HepG2 (cell line): ENCODE measurements at regions not wholly inside any gene's neighbourhood (a gene's known extent, or its start where the extent isn't known, plus 50 kb on each side); places are given as distances from the start of the nearest gene placed in this dataset.

ENCODE experiments used
- ATAC-seq: fragments of 200-7000 bp; cut with Tn5 transposase; 3 replicates; pipeline ENCODE4 v1.9.1; 2020; ENCODE audit warnings: mild to moderate bottlenecking, moderate library complexity
- BruUV-seq: library from RNA; stranded (reverse); fragments of 400-500 nt; replicated peaks from 2 replicates; lab custom pipeline; 2021; lab: Mats Ljungman, UMichigan
- CTCF ChIA-PET: fragments of 300-600 bp; formaldehyde crosslinking; extraction: SDS; loops from one replicate; lab custom pipeline; 2021; ENCODE audit warnings: low total read pairs, inconsistent platforms, low intra/inter-chr PET ratio; lab: Yijun Ruan, JAX
- POLR2A ChIA-PET: fragments of 350-600 bp; sonication (Branson Sonifier 250); formaldehyde crosslinking; loops from one replicate; lab custom pipeline; 2020; ENCODE audit warnings: antibody characterized with exemption, inconsistent platforms; lab: Yijun Ruan, JAX
- DNase-seq: peaks from one replicate; pipeline ENCODE4 v3.0.0-alpha.2; 2015; ENCODE audit warnings: low spot score
- FAIRE-seq: peaks from 3 replicates; lab custom pipeline; 2011; peaks lifted over from hg19 to GRCh38; lab: Jason Lieb, UNC
- H2AFZ ChIP-seq: one replicate; pipeline ENCODE4 v1.6.1; 2011; ENCODE audit warnings: low read length, inconsistent platforms
- H3K27ac ChIP-seq: fragments of 300-600 bp; 3 replicates; pipeline ENCODE4 v1.8.0; 2011; ENCODE audit warnings: mixed run types, mild to moderate bottlenecking, mixed read lengths, low read length, inconsistent platforms; ENCODE audit not compliant: insufficient read depth; ENCODE audit errors: extremely low read length
- H3K27me3 ChIP-seq, 2 experiments: fragments of 200-600 bp in 1 of 2; 2 replicates in 1 of 2; 3 replicates in 1 of 2; pipeline versions ENCODE4 v1.6.0 to v1.8.0; 2011; ENCODE audit warnings: low read length in 2 of 2, mild to moderate bottlenecking in 2 of 2, moderate library complexity in 2 of 2, inconsistent platforms in 1 of 2; ENCODE audit not compliant: insufficient read depth in 2 of 2, control insufficient read depth in 1 of 2
- H3K36me3 ChIP-seq, 2 experiments: fragments of 200-600 bp in 1 of 2; replicated peaks in 1 of 2; 2 replicates in 1 of 2; 3 replicates in 1 of 2; pipeline versions ENCODE4 v1.5.1 to v1.8.0; 2011; ENCODE audit warnings: low read length in 2 of 2, inconsistent platforms in 1 of 2; ENCODE audit not compliant: insufficient read depth in 2 of 2, control insufficient read depth in 1 of 2
- H3K4me1 ChIP-seq: 2 replicates; pipeline ENCODE4 v1.5.1; 2012; ENCODE audit warnings: low read length, inconsistent platforms; ENCODE audit not compliant: insufficient read depth
- H3K4me2 ChIP-seq: 2 replicates; pipeline ENCODE4 v1.6.0; 2011; ENCODE audit warnings: low read depth, low read length, inconsistent platforms
- H3K4me3 ChIP-seq, 3 experiments: fragments of 200-600 bp in 1 of 3; sonication (generic), shearing (Covaris generic) in 1 of 3; replicated peaks in 1 of 3; 2 replicates each; pipeline ENCODE4 v1.5.1; 2011 to 2016; ENCODE audit warnings: low read length in 3 of 3, inconsistent platforms in 2 of 3, low read depth in 2 of 3, mild to moderate bottlenecking in 2 of 3, control low read depth in 1 of 3, mixed read lengths in 1 of 3; ENCODE audit not compliant: insufficient read depth in 1 of 3
- H3K79me2 ChIP-seq: one replicate; pipeline ENCODE4 v1.6.1; 2011; ENCODE audit warnings: low read length, inconsistent platforms; ENCODE audit not compliant: insufficient read depth
- H3K9ac ChIP-seq: 2 replicates; pipeline ENCODE4 v1.6.0; 2011; ENCODE audit warnings: mild to moderate bottlenecking, low read depth, low read length, inconsistent platforms; ENCODE audit not compliant: insufficient read depth
- H3K9me3 ChIP-seq: 2 replicates; pipeline ENCODE4 v1.5.1; 2012; ENCODE audit warnings: mild to moderate bottlenecking, low read length
- H4K20me1 ChIP-seq: 2 replicates; pipeline ENCODE4 v1.6.0; 2011; ENCODE audit warnings: inconsistent platforms, mild to moderate bottlenecking, low read length, moderate library complexity; ENCODE audit not compliant: insufficient read depth
- AHR ChIP-seq: IDR thresholded peaks from 2 replicates; pipeline ENCODE4 v1.6.1; 2018; ENCODE audit warnings: missing genetic modification reagents, missing compliant biosample characterization
- CCDC6 ChIP-seq: sonication (generic); formaldehyde crosslinking; IDR thresholded peaks from 2 replicates; pipeline ENCODE4 v1.8.1; 2022; ENCODE audit warnings: mild to moderate bottlenecking, missing genetic modification reagents, moderate library complexity
- FOXA3 ChIP-seq: IDR thresholded peaks from 2 replicates; pipeline ENCODE4 v1.6.1; 2016; ENCODE audit warnings: missing genetic modification reagents, missing compliant biosample characterization
- NKX3-1 ChIP-seq: sonication (generic); formaldehyde crosslinking; IDR thresholded peaks from 2 replicates; pipeline ENCODE4 v1.5.0; 2020; ENCODE audit warnings: missing genetic modification reagents
- REPIN1 ChIP-seq: sonication (generic); formaldehyde crosslinking; IDR thresholded peaks from 2 replicates; pipeline ENCODE4 v1.8.0; 2022; ENCODE audit warnings: missing genetic modification reagents, low read depth, mild to moderate bottlenecking, borderline replicate concordance
- TCF7 ChIP-seq: sonication (generic); IDR thresholded peaks from 2 replicates; pipeline ENCODE4 v1.6.1; 2016; ENCODE audit warnings: antibody characterized with exemption, low read depth
- ZKSCAN8 ChIP-seq: IDR thresholded peaks from 2 replicates; pipeline ENCODE4 v1.6.1; 2016; ENCODE audit warnings: borderline replicate concordance, missing genetic modification reagents, missing compliant biosample characterization
- ZMAT3 ChIP-seq: sonication (generic); formaldehyde crosslinking; conservative IDR thresholded peaks from 2 replicates; pipeline ENCODE4 v1.7.0; 2021; ENCODE audit warnings: missing genetic modification reagents
- ZNF224 ChIP-seq: sonication (generic); formaldehyde crosslinking; IDR thresholded peaks from 2 replicates; pipeline ENCODE4 v1.5.0; 2020; ENCODE audit warnings: mild to moderate bottlenecking, missing genetic modification reagents
- ZNF550 ChIP-seq: sonication (generic); formaldehyde crosslinking; IDR thresholded peaks from 2 replicates; pipeline ENCODE4 v1.4.0; 2020; ENCODE audit warnings: mild to moderate bottlenecking, missing genetic modification reagents, borderline replicate concordance
- ZNF564 ChIP-seq: sonication (generic); formaldehyde crosslinking; IDR thresholded peaks from 2 replicates; pipeline ENCODE4 v1.8.1; 2023; ENCODE audit warnings: mild to moderate bottlenecking, missing genetic modification reagents
- ZNF761 ChIP-seq: sonication (generic); formaldehyde crosslinking; conservative IDR thresholded peaks from 2 replicates; pipeline ENCODE4 v1.4.0; 2020; ENCODE audit warnings: mild to moderate bottlenecking, missing genetic modification reagents
- ZNF773 ChIP-seq: sonication (generic); formaldehyde crosslinking; IDR thresholded peaks from 2 replicates; pipeline ENCODE4 v1.4.0; 2020; ENCODE audit warnings: missing genetic modification reagents, borderline replicate concordance
- WGBS: methylation state at CpG from one replicate; pipeline ENCODE4 v1.1.6; 2017; ENCODE audit warnings: low lambda C conversion rate; 5-methylcytosine and 5-hydroxymethylcytosine counted together
- in situ Hi-C: cut with HindIII; loops from 2 replicates; pipeline ENCODE4 v1.10.0; 2017; ENCODE audit warnings: low pct_unique_long_range_greater_than_20kb; ENCODE audit not compliant: extremely low pct_ligation_motif_present
- intact Hi-C: fragments of 100-400 bp; cut with micrococcal nuclease; formaldehyde crosslinking; loops from one replicate; pipeline ENCODE4 v1.10.0; 2022; ENCODE audit not compliant: unreplicated experiment
- TF ChIP-seq, protein P1 (sequence below): IDR thresholded peaks from 2 replicates; pipeline ENCODE4 v1.6.1; 2016
- TF ChIP-seq, protein P2 (sequence below): sonication (generic); formaldehyde crosslinking; IDR thresholded peaks from 2 replicates; pipeline ENCODE4 v1.9.0; 2021; ENCODE audit warnings: mild to moderate bottlenecking, missing genetic modification reagents
- TF ChIP-seq, protein P3 (sequence below): sonication (generic); formaldehyde crosslinking; IDR thresholded peaks from 2 replicates; pipeline ENCODE4 v1.5.1; 2020; ENCODE audit warnings: mild to moderate bottlenecking, missing genetic modification reagents, moderate library complexity

DNA sequence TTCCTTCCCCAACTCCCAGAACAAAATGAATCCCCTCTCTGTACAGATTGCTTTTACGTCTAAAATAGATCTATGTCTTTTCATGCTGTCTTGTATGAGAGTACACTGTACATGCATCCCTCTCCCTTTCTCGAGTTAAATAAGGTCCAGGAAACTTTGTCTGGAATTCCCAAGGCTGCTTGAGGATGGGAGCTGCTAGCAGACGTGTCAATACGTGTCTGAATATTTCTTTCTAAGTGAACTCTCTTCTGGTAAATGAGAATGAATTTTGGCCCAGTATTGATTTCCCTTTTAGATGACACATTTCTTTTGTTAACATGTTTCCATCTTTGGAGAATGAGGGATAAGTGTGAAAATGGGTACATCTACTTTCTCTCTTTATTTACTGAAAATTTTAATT lies 59.6 kb upstream of the GAS1 start:
- FAIRE-seq (no peak), ATAC-seq (no peak), DNase-seq (no peak)
- Histone ChIP-seq H3K27me3 (no peaks in the 10 kb centered on the region), H3K9me3 (no peaks in the 10 kb centered on the region), H3K4me3 (no peak overlapping the region), H3K36me3 (no peaks in the 10 kb centered on the region), H3K27ac (no peak overlapping the region), H2AFZ (no peak overlapping the region), H3K9ac (no peak overlapping the region), H3K4me1 (no peaks in the 10 kb centered on the region), H4K20me1 (no peaks in the 10 kb centered on the region), H3K4me2 (no peak overlapping the region), H3K79me2 (no peaks in the 10 kb centered on the region)
- no TSS peak for BruUV-seq
- intact Hi-C loops (no loop called here), in situ Hi-C loops (no loop called here)
- CTCF ChIA-PET, result no interaction called here
- WGBS, result 0% methylated on average over 4 of the region's 4 CpGs
- POLR2A ChIA-PET, result no interaction called here
- TF ChIP-seq ZNF224 (CRISPR knock-in tag), result no peak
- TF ChIP-seq AHR, result no peak
- no peak for TF ChIP-seq CCDC6 (CRISPR knock-in tag)
- TF ChIP-seq ZKSCAN8, result no peak
- TF ChIP-seq, protein P1, sequence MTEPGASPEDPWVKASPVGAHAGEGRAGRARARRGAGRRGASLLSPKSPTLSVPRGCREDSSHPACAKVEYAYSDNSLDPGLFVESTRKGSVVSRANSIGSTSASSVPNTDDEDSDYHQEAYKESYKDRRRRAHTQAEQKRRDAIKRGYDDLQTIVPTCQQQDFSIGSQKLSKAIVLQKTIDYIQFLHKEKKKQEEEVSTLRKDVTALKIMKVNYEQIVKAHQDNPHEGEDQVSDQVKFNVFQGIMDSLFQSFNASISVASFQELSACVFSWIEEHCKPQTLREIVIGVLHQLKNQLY, result no peak
- no peak for TF ChIP-seq ZNF761 (CRISPR knock-in tag)
- TF ChIP-seq REPIN1, result no peak
- no peak for TF ChIP-seq ZNF564 (CRISPR knock-in tag)
- TF ChIP-seq ZMAT3, result no peak
- TF ChIP-seq FOXA3 (CRISPR knock-in tag), result no peak
- TF ChIP-seq, protein P2, sequence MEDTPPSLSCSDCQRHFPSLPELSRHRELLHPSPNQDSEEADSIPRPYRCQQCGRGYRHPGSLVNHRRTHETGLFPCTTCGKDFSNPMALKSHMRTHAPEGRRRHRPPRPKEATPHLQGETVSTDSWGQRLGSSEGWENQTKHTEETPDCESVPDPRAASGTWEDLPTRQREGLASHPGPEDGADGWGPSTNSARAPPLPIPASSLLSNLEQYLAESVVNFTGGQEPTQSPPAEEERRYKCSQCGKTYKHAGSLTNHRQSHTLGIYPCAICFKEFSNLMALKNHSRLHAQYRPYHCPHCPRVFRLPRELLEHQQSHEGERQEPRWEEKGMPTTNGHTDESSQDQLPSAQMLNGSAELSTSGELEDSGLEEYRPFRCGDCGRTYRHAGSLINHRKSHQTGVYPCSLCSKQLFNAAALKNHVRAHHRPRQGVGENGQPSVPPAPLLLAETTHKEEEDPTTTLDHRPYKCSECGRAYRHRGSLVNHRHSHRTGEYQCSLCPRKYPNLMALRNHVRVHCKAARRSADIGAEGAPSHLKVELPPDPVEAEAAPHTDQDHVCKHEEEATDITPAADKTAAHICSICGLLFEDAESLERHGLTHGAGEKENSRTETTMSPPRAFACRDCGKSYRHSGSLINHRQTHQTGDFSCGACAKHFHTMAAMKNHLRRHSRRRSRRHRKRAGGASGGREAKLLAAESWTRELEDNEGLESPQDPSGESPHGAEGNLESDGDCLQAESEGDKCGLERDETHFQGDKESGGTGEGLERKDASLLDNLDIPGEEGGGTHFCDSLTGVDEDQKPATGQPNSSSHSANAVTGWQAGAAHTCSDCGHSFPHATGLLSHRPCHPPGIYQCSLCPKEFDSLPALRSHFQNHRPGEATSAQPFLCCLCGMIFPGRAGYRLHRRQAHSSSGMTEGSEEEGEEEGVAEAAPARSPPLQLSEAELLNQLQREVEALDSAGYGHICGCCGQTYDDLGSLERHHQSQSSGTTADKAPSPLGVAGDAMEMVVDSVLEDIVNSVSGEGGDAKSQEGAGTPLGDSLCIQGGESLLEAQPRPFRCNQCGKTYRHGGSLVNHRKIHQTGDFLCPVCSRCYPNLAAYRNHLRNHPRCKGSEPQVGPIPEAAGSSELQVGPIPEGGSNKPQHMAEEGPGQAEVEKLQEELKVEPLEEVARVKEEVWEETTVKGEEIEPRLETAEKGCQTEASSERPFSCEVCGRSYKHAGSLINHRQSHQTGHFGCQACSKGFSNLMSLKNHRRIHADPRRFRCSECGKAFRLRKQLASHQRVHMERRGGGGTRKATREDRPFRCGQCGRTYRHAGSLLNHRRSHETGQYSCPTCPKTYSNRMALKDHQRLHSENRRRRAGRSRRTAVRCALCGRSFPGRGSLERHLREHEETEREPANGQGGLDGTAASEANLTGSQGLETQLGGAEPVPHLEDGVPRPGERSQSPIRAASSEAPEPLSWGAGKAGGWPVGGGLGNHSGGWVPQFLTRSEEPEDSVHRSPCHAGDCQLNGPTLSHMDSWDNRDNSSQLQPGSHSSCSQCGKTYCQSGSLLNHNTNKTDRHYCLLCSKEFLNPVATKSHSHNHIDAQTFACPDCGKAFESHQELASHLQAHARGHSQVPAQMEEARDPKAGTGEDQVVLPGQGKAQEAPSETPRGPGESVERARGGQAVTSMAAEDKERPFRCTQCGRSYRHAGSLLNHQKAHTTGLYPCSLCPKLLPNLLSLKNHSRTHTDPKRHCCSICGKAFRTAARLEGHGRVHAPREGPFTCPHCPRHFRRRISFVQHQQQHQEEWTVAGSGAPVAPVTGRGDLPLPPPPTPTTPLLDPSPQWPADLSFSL (CRISPR knock-in tag), result no peak
- TF ChIP-seq, protein P3, sequence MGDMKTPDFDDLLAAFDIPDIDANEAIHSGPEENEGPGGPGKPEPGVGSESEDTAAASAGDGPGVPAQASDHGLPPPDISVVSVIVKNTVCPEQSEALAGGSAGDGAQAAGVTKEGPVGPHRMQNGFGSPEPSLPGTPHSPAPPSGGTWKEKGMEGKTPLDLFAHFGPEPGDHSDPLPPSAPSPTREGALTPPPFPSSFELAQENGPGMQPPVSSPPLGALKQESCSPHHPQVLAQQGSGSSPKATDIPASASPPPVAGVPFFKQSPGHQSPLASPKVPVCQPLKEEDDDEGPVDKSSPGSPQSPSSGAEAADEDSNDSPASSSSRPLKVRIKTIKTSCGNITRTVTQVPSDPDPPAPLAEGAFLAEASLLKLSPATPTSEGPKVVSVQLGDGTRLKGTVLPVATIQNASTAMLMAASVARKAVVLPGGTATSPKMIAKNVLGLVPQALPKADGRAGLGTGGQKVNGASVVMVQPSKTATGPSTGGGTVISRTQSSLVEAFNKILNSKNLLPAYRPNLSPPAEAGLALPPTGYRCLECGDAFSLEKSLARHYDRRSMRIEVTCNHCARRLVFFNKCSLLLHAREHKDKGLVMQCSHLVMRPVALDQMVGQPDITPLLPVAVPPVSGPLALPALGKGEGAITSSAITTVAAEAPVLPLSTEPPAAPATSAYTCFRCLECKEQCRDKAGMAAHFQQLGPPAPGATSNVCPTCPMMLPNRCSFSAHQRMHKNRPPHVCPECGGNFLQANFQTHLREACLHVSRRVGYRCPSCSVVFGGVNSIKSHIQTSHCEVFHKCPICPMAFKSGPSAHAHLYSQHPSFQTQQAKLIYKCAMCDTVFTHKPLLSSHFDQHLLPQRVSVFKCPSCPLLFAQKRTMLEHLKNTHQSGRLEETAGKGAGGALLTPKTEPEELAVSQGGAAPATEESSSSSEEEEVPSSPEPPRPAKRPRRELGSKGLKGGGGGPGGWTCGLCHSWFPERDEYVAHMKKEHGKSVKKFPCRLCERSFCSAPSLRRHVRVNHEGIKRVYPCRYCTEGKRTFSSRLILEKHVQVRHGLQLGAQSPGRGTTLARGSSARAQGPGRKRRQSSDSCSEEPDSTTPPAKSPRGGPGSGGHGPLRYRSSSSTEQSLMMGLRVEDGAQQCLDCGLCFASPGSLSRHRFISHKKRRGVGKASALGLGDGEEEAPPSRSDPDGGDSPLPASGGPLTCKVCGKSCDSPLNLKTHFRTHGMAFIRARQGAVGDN (CRISPR knock-in tag), result no peak
- TF ChIP-seq TCF7, result no peak
- no peak for TF ChIP-seq ZNF773 (CRISPR knock-in tag)
- TF ChIP-seq NKX3-1 (CRISPR knock-in tag), result no peak
- no peak for TF ChIP-seq ZNF550 (CRISPR knock-in tag)
